K562 (cell line): ENCODE measurements at regions not wholly inside any gene's neighbourhood (a gene's known extent, or its start where the extent isn't known, plus 50 kb on each side); places are given as distances from the start of the nearest gene placed in this dataset.

ENCODE experiments used
- CBX2 ChIP-seq: fragments of 200-600 bp; sonication (generic); IDR thresholded peaks from one replicate; pipeline ENCODE4 v1.6.1; 2012; ENCODE audit warnings: mild to moderate bottlenecking, low read length, inconsistent platforms; ENCODE audit not compliant: insufficient read depth, poor library complexity, severe bottlenecking
- CHD4 ChIP-seq: fragments of 200-600 bp; sonication (generic); IDR thresholded peaks from 3 replicates; pipeline ENCODE4 v1.6.1; 2012; ENCODE audit warnings: low read depth, mild to moderate bottlenecking, mixed read lengths, low read length, inconsistent platforms; ENCODE audit not compliant: insufficient read depth, insufficient replicate concordance, poor library complexity, severe bottlenecking
- GATAD2A ChIP-seq: fragments of 450-650 bp; IDR thresholded peaks from 2 replicates; pipeline ENCODE4 v1.6.1; 2017
- GTF2F1 ChIP-seq: IDR thresholded peaks from 2 replicates; pipeline ENCODE4 v1.6.1; 2011; ENCODE audit warnings: low read depth, low read length, improper control_type of control experiment
- HNRNPK ChIP-seq: fragments of 200-400 bp; formaldehyde crosslinking; IDR thresholded peaks from one replicate; pipeline ENCODE4 v1.6.1; 2018; ENCODE audit warnings: mild to moderate bottlenecking, low read depth, low read length; ENCODE audit not compliant: poor library complexity, severe bottlenecking
- NR2C2 ChIP-seq, 2 experiments: fragments of 200-800 bp in 1 of 2; sonication (Bioruptor generic) in 1 of 2; sonication (generic) in 1 of 2; formaldehyde crosslinking in 1 of 2; IDR thresholded peaks; 2 replicates each; pipeline versions ENCODE4 v1.6.1 to v1.8.0; 2016 to 2022; ENCODE audit warnings: mild to moderate bottlenecking in 1 of 2, missing compliant biosample characterization in 1 of 2, missing genetic modification characterization in 1 of 2, missing genetic modification reagents in 1 of 2
- POLR2AphosphoS2 ChIP-seq: IDR thresholded peaks from 2 replicates; pipeline ENCODE4 v1.6.1; 2012; ENCODE audit warnings: low read length, improper control_type of control experiment
- SMAD1 ChIP-seq: fragments of 150-350 bp; IDR thresholded peaks from 2 replicates; pipeline ENCODE4 v1.6.1; 2014; ENCODE audit warnings: low read length, low read depth; ENCODE audit not compliant: partially characterized antibody
- ZNF584 ChIP-seq: fragments of 200-800 bp; sonication (Bioruptor generic); IDR thresholded peaks from 2 replicates; pipeline ENCODE4 v1.6.1; 2016; ENCODE audit warnings: low read depth, mild to moderate bottlenecking, missing genetic modification characterization, missing compliant biosample characterization
- ZNF717 ChIP-seq: fragments of 250-450 bp; sonication (Bioruptor Pico); IDR thresholded peaks from 2 replicates; pipeline ENCODE4 v1.5.0; 2021
- TF ChIP-seq, protein P1 (sequence below): sonication (generic); formaldehyde crosslinking; IDR thresholded peaks from 2 replicates; pipeline ENCODE4 v1.8.1; 2023; ENCODE audit warnings: missing genetic modification reagents, mild to moderate bottlenecking, borderline replicate concordance
- TF ChIP-seq, protein P2 (sequence below): fragments of 450-650 bp; formaldehyde crosslinking; IDR thresholded peaks from 2 replicates; pipeline ENCODE4 v1.4.0; 2020; ENCODE audit warnings: mild to moderate bottlenecking
- TF ChIP-seq, protein P3 (sequence below): fragments of 250-450 bp; sonication (Bioruptor Pico); IDR thresholded peaks from 2 replicates; pipeline ENCODE4 v1.8.0; 2022; ENCODE audit warnings: moderate library complexity, mild to moderate bottlenecking, inconsistent platforms
- TF ChIP-seq, protein P4 (sequence below): fragments of 250-450 bp; sonication (Bioruptor Pico); IDR thresholded peaks from 2 replicates; pipeline ENCODE4 v1.4.0; 2020; ENCODE audit warnings: borderline replicate concordance
- TF ChIP-seq, protein P5 (sequence below): fragments of 450-650 bp; IDR thresholded peaks from 2 replicates; pipeline ENCODE4 v1.6.1; 2014; ENCODE audit warnings: low read depth, mild to moderate bottlenecking, moderate library complexity, borderline replicate concordance

DNA sequence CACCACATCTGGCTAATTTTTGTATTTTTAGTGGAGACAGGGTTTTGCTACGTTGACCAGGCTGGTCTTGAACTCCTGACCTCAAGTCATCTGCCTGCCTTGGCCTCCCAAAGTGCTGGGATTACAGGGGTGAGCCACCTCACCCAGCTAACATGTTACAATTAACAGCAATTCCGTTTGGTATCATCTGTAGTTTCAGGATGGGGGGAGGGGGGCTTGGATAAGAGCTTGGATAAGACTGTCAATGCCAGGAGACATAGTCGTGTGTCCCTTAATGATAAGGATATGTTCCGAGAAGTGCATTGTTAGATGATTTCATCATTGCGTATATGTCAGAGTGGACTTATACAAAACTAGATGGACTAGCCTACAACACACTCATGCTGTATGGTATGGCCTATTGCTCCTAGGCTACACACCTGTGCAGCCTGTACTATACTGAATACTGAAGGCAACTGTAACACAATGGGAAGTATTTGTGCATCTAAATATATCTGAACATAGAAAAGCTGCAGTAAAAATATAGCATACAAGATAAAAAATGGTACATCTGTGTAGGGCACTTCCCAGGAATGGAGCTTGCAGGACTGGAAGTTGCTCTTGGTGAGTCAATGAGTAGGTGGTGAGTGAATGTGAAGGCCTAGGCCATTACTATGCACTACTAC is 103.9 kb upstream of the TNS3 start (continued):
- TF ChIP-seq, protein P1, sequence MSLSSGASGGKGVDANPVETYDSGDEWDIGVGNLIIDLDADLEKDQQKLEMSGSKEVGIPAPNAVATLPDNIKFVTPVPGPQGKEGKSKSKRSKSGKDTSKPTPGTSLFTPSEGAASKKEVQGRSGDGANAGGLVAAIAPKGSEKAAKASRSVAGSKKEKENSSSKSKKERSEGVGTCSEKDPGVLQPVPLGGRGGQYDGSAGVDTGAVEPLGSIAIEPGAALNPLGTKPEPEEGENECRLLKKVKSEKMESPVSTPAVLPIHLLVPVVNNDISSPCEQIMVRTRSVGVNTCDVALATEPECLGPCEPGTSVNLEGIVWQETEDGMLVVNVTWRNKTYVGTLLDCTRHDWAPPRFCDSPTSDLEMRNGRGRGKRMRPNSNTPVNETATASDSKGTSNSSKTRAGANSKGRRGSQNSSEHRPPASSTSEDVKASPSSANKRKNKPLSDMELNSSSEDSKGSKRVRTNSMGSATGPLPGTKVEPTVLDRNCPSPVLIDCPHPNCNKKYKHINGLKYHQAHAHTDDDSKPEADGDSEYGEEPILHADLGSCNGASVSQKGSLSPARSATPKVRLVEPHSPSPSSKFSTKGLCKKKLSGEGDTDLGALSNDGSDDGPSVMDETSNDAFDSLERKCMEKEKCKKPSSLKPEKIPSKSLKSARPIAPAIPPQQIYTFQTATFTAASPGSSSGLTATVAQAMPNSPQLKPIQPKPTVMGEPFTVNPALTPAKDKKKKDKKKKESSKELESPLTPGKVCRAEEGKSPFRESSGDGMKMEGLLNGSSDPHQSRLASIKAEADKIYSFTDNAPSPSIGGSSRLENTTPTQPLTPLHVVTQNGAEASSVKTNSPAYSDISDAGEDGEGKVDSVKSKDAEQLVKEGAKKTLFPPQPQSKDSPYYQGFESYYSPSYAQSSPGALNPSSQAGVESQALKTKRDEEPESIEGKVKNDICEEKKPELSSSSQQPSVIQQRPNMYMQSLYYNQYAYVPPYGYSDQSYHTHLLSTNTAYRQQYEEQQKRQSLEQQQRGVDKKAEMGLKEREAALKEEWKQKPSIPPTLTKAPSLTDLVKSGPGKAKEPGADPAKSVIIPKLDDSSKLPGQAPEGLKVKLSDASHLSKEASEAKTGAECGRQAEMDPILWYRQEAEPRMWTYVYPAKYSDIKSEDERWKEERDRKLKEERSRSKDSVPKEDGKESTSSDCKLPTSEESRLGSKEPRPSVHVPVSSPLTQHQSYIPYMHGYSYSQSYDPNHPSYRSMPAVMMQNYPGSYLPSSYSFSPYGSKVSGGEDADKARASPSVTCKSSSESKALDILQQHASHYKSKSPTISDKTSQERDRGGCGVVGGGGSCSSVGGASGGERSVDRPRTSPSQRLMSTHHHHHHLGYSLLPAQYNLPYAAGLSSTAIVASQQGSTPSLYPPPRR (CRISPR knock-in tag): no peak
- no peak for TF ChIP-seq HNRNPK
- TF ChIP-seq, protein P2, sequence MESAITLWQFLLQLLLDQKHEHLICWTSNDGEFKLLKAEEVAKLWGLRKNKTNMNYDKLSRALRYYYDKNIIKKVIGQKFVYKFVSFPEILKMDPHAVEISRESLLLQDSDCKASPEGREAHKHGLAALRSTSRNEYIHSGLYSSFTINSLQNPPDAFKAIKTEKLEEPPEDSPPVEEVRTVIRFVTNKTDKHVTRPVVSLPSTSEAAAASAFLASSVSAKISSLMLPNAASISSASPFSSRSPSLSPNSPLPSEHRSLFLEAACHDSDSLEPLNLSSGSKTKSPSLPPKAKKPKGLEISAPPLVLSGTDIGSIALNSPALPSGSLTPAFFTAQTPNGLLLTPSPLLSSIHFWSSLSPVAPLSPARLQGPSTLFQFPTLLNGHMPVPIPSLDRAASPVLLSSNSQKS (CRISPR knock-in tag): no peak
- no peak for TF ChIP-seq SMAD1
- TF ChIP-seq, protein P3, sequence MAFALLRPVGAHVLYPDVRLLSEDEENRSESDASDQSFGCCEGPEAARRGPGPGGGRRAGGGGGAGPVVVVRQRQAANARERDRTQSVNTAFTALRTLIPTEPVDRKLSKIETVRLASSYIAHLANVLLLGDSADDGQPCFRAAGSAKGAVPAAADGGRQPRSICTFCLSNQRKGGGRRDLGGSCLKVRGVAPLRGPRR (CRISPR knock-in tag): no peak
- no peak for TF ChIP-seq NR2C2 (CRISPR knock-in tag; IDR thresholded peaks at IDR 0.05)
- TF ChIP-seq NR2C2 (tag; IDR thresholded peaks at IDR 0.05): no peak
- no peak for TF ChIP-seq CHD4
- TF ChIP-seq, protein P4, sequence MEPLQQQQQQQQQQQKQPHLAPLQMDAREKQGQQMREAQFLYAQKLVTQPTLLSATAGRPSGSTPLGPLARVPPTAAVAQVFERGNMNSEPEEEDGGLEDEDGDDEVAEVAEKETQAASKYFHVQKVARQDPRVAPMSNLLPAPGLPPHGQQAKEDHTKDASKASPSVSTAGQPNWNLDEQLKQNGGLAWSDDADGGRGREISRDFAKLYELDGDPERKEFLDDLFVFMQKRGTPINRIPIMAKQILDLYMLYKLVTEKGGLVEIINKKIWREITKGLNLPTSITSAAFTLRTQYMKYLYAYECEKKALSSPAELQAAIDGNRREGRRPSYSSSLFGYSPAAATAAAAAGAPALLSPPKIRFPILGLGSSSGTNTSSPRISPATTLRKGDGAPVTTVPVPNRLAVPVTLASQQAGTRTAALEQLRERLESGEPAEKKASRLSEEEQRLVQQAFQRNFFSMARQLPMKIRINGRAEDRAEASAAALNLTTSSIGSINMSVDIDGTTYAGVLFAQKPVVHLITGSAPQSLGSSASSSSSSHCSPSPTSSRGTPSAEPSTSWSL (CRISPR knock-in tag): no peak
- TF ChIP-seq ZNF717 (CRISPR knock-in tag): no peak
- TF ChIP-seq POLR2AphosphoS2: no peak
- TF ChIP-seq CBX2: no peak
- TF ChIP-seq ZNF584 (CRISPR knock-in tag): peak; percentile 72; the same call in 1 of the 2 replicates
- TF ChIP-seq, protein P5, sequence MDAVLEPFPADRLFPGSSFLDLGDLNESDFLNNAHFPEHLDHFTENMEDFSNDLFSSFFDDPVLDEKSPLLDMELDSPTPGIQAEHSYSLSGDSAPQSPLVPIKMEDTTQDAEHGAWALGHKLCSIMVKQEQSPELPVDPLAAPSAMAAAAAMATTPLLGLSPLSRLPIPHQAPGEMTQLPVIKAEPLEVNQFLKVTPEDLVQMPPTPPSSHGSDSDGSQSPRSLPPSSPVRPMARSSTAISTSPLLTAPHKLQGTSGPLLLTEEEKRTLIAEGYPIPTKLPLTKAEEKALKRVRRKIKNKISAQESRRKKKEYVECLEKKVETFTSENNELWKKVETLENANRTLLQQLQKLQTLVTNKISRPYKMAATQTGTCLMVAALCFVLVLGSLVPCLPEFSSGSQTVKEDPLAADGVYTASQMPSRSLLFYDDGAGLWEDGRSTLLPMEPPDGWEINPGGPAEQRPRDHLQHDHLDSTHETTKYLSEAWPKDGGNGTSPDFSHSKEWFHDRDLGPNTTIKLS: no peak
- TF ChIP-seq GTF2F1: no peak
- TF ChIP-seq GATAD2A: no peak
